ENCODE measurements at regions not wholly inside any gene's neighbourhood (a gene's known extent, or its start where the extent isn't known, plus 50 kb on each side); places are given as distances from the start of the nearest gene placed in this dataset.

- POLR2A ChIA-PET, result no interaction called here
- Histone ChIP-seq H3K79me2 (ENCODE audit: insufficient read depth) (no peaks in the 10 kb centered on the region), H4K20me1 (ENCODE audit: insufficient read depth) (no peaks in the 10 kb centered on the region), H3K9ac (no peak overlapping the region), H3K4me3 (ENCODE audit: low read depth in 2 of 2, low read length in 1 of 2) (no peak overlapping the region; a peak in 1 of 4 replicates), H3K4me1 (ENCODE audit: control insufficient read depth in 1 of 2, insufficient read depth in 2 of 2, low read depth in 1 of 2, low read length in 1 of 2) (no peaks in the 10 kb centered on the region; a peak in 1 of 4 replicates), H2AFZ (ENCODE audit: low read depth) (no peak overlapping the region), H3K27ac (ENCODE audit: low read depth in 2 of 2, low read length in 1 of 2) (no peak overlapping the region), H3K36me3 (replicated peaks in 1 of 2; ENCODE audit: control insufficient read depth in 1 of 2, insufficient read depth in 2 of 2, low read length in 1 of 2) (no peaks in the 10 kb centered on the region), H3K4me2 (no peak overlapping the region), H3K27me3 (ENCODE audit: insufficient read depth) (no peaks in the 10 kb centered on the region), H3K9me3 (no peaks in the 10 kb centered on the region), H3K9me2 (no peaks in the 10 kb centered on the region), H3F3A (replicated peaks; ENCODE audit: insufficient read depth) (no peaks in the 10 kb centered on the region)
- DNase-seq, result peak; percentile 38
- CTCF ChIA-PET, result interaction anchor here (0.6 to 3.8 kb wide), 12 partner anchors 8 to 1261 kb away, joined by 3 to 15 read pairs (median 4); no protein-coding TSS in a partner anchor
- 6% methylated on average over 3 of the region's 3 CpGs for WGBS (ENCODE audit: low lambda C conversion rate)
- TF ChIP-seq CHD2 (IDR thresholded peaks at IDR 0.05; ENCODE audit: low read length, partially characterized antibody), result no peak
- TF ChIP-seq CTCF (IDR thresholded peaks at IDR 0.05), result peak; percentile 63
- TF ChIP-seq FOXJ3 (CRISPR knock-in tag; IDR thresholded peaks at IDR 0.05), result no peak
- peak; percentile 55 for TF ChIP-seq RAD21 (IDR thresholded peaks at IDR 0.05; ENCODE audit: low read length)
- peak; percentile 30; the same call in 1 of the 2 replicates for TF ChIP-seq SMC3 (IDR thresholded peaks at IDR 0.05; ENCODE audit: low read depth, low read length)
Measured at GRCh38 chr15:95291898-95292472, 1038.5 kb upstream of the NR2F2 start.

DNA sequence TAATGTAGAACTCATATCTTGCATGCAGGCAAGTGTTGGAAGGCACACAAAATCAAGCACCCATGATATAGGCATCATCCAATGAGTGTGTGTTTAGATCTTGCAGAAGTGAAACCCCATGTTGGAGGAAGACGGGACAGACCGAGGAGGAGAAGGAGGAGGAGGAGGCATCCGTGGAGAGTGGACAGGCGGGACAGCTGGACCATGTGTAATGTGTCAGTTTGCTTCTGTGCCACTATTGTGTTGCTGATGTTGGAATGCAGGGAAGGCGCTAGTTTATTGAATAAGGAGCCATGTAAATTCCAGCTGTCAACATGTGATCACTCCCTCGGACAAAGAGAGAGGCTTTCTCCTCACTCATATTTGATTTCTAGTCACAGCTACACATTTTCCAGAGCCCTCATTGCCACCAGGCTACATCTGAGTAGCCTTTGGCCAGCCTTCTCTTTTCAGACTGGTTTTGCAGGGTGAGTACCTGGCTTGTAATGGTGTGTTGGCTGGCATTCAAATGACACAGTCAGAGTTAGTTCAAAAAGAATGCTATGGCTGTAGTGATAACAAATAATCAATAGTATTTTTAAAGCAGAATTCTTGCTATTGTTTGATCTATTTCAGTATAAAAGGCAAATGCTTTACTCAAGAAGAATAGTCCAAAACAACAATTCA lies 1037.6 kb upstream of the NR2F2 start:
- Histone ChIP-seq H3K4me2 (no peak overlapping the region), H3K9me3 (no peaks in the 10 kb centered on the region), H3K9ac (no peak overlapping the region), H3K27ac (ENCODE audit: low read depth in 2 of 2, low read length in 1 of 2) (no peak overlapping the region), H3F3A (replicated peaks; ENCODE audit: insufficient read depth) (no peaks in the 10 kb centered on the region), H3K27me3 (ENCODE audit: insufficient read depth) (no peaks in the 10 kb centered on the region), H3K36me3 (replicated peaks in 1 of 2; ENCODE audit: control insufficient read depth in 1 of 2, insufficient read depth in 2 of 2, low read length in 1 of 2) (no peaks in the 10 kb centered on the region), H4K20me1 (ENCODE audit: insufficient read depth) (no peaks in the 10 kb centered on the region), H3K9me2 (no peaks in the 10 kb centered on the region), H2AFZ (ENCODE audit: low read depth) (no peak overlapping the region), H3K79me2 (ENCODE audit: insufficient read depth) (no peaks in the 10 kb centered on the region), H3K4me1 (ENCODE audit: control insufficient read depth in 1 of 2, insufficient read depth in 2 of 2, low read depth in 1 of 2, low read length in 1 of 2) (no peaks in the 10 kb centered on the region; a peak in 1 of 4 replicates), H3K4me3 (ENCODE audit: low read depth in 2 of 2, low read length in 1 of 2) (0 out of 4 replicates have a peak overlapping the region, but pooled peaks of 1 of the 2 experiments have one; percentile 26)
- DNase-seq, result no peak
- TF ChIP-seq FOSL2 (IDR thresholded peaks at IDR 0.05; ENCODE audit: borderline replicate concordance, low read depth), result no peak
- TF ChIP-seq, protein P1, sequence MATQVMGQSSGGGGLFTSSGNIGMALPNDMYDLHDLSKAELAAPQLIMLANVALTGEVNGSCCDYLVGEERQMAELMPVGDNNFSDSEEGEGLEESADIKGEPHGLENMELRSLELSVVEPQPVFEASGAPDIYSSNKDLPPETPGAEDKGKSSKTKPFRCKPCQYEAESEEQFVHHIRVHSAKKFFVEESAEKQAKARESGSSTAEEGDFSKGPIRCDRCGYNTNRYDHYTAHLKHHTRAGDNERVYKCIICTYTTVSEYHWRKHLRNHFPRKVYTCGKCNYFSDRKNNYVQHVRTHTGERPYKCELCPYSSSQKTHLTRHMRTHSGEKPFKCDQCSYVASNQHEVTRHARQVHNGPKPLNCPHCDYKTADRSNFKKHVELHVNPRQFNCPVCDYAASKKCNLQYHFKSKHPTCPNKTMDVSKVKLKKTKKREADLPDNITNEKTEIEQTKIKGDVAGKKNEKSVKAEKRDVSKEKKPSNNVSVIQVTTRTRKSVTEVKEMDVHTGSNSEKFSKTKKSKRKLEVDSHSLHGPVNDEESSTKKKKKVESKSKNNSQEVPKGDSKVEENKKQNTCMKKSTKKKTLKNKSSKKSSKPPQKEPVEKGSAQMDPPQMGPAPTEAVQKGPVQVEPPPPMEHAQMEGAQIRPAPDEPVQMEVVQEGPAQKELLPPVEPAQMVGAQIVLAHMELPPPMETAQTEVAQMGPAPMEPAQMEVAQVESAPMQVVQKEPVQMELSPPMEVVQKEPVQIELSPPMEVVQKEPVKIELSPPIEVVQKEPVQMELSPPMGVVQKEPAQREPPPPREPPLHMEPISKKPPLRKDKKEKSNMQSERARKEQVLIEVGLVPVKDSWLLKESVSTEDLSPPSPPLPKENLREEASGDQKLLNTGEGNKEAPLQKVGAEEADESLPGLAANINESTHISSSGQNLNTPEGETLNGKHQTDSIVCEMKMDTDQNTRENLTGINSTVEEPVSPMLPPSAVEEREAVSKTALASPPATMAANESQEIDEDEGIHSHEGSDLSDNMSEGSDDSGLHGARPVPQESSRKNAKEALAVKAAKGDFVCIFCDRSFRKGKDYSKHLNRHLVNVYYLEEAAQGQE (IDR thresholded peaks at IDR 0.05; ENCODE audit: low read depth, low read length), result no peak
- no peak for TF ChIP-seq RAD21 (IDR thresholded peaks at IDR 0.05; ENCODE audit: low read length)
- TF ChIP-seq, protein P2, sequence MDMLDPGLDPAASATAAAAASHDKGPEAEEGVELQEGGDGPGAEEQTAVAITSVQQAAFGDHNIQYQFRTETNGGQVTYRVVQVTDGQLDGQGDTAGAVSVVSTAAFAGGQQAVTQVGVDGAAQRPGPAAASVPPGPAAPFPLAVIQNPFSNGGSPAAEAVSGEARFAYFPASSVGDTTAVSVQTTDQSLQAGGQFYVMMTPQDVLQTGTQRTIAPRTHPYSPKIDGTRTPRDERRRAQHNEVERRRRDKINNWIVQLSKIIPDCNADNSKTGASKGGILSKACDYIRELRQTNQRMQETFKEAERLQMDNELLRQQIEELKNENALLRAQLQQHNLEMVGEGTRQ (IDR thresholded peaks at IDR 0.05; ENCODE audit: borderline replicate concordance, low read depth, low read length), result no peak
- TF ChIP-seq YY1 (IDR thresholded peaks at IDR 0.05; ENCODE audit: low read depth), result no peak
- TF ChIP-seq TEAD4 (IDR thresholded peaks at IDR 0.05; ENCODE audit: borderline replicate concordance, insufficient read depth), result no peak
- no peak for TF ChIP-seq RCOR1 (IDR thresholded peaks at IDR 0.05; ENCODE audit: low read length)
- TF ChIP-seq JUND (IDR thresholded peaks at IDR 0.05), result no peak
- TF ChIP-seq CHD2 (IDR thresholded peaks at IDR 0.05; ENCODE audit: low read length, partially characterized antibody), result no peak
- no peak for TF ChIP-seq MEF2A (IDR thresholded peaks at IDR 0.05; ENCODE audit: borderline replicate concordance, low read depth)
- TF ChIP-seq, protein P3, sequence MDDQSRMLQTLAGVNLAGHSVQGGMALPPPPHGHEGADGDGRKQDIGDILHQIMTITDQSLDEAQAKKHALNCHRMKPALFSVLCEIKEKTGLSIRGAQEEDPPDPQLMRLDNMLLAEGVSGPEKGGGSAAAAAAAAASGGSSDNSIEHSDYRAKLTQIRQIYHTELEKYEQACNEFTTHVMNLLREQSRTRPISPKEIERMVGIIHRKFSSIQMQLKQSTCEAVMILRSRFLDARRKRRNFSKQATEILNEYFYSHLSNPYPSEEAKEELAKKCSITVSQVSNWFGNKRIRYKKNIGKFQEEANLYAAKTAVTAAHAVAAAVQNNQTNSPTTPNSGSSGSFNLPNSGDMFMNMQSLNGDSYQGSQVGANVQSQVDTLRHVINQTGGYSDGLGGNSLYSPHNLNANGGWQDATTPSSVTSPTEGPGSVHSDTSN (IDR thresholded peaks at IDR 0.05), result no peak
- no peak for TF ChIP-seq EP300 (IDR thresholded peaks at IDR 0.05; ENCODE audit: borderline replicate concordance in 1 of 2, low read depth in 1 of 2, low read length in 1 of 2)
- ChIA-PET CTCF (interaction anchor here (0.6 to 3.8 kb wide), 7 partner anchors 14 to 1262 kb away, joined by 3 to 15 read pairs (median 4); no protein-coding TSS in a partner anchor), POLR2A (no interaction called here)
- WGBS (ENCODE audit: low lambda C conversion rate), result 7% methylated on average over 6 of the region's 6 CpGs
